GM21447 (cell line): ENCODE measurements at regions not wholly inside any gene's neighbourhood (a gene's known extent, or its start where the extent isn't known, plus 50 kb on each side); places are given as distances from the start of the nearest gene placed in this dataset.

ENCODE experiments used
- ATAC-seq: cut with Tn5 transposase; IDR thresholded peaks from one replicate; pipeline ENCODE4 v1.9.1; 2021; ENCODE audit not compliant: unreplicated experiment

DNA sequence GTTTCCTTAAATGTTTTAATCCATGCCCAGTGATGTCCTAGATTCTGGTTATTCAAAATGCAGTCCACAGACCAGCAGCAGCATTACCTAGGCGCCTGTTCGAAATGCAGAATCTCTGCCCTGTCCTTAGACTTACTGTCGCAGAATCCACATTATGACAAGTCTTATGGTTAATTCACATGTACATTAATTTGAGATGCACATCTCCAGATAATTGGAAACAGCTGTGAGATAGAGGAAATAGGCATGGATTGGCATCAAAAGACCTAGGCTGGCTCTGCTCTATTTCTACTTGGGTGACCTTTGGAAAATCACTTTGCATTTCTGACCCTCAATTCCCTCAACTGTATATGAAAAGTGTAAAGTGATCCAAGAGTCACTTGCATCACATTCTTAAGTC, 700.7 kb downstream of the DIAPH3 start:
- ATAC-seq: no peak

DNA sequence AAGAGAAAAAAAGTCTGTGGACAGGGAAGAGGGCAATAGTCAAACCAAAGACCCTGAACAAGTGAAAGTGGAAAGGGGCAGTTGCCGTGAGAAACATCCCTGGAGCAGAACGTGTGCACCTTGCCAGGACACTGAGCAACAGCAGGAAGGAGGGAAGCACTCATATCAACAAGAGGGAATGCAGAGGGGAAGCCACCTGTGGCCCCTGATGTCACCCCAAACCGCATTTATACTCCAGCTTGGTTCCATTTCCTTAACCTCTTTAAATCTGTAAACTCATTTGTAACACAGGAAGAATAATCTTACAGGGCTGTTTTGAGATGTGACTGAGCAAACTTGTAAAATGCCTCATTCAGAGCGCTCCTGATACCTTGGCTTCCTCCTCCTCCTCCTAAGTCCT, 698.8 kb downstream of the DIAPH3 start:
- no peak for ATAC-seq

DNA sequence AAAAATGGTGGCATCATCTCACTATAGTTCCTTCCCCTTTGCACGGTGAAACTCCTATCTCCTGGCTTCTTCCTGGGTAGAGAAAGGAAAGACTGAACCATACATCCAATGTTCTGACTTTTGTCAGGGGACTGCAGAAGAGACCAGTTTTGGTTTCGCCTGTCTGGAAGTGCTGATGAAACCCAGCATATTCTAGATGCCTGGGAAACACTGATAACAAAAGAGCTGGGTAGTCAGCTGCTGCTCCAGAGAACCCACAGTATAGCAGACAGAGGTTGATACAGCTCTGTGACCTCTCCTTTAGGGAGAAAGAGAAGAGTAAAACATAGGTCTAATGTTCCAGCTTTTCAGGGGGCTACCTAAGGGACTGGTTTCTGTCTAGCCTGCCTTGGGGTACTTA, 695.3 kb downstream of the DIAPH3 start:
- no peak for ATAC-seq

DNA sequence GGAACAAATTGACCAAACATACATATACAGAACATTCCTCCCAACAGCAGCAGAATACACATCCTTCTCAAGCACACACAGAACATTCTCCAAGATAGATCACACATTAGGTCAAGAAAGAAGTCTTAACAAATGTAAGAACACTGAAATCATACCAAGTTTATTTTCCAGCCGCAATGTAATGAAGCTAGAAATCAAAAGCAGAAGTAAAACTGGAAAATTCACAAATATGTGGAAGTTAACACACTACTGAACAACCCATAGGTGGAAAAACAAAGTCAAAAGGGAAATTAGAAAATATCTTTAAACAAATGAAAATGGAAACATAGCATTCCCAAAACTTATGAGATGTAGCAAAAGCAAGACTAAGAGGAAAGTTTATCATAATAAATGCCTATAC, 692.6 kb downstream of the DIAPH3 start:
- no peak for ATAC-seq

DNA sequence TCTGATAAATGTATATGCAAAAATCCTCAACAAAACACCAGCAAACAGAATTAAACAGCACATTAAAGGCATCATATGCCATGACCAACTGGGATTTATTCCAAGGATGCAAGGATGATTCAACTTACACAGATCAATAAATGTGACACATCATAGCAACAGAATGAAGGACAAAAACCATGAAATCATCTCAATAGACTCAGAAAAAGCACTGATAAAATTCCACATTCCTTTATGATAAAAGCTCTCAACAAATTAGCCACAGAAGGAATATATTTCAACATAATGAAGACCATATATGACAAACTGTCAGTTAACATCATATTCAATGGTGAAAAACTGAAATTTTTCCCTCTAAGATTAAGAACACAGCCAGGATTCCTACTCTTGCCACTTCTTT, 691.6 kb downstream of the DIAPH3 start:
- ATAC-seq: no peak

DNA sequence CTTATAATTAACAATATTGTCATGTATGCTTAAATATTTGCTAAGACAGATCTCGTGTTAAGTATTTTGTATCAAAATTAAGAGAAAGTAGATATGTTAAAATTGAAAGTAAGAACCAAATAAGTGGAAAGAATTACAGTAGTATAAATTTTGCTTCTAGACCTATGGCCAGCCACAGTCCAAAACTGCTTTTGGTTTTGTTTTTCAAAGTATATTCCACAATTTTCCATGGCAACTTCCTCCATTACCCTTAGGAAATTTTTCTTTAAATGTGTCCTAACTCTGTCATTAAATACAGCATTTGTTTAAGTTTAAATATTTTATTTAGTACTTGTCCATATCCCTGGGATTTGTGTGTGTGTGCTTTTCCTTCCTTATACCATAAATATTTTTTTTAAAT, 689.0 kb downstream of the DIAPH3 start:
- no peak for ATAC-seq

DNA sequence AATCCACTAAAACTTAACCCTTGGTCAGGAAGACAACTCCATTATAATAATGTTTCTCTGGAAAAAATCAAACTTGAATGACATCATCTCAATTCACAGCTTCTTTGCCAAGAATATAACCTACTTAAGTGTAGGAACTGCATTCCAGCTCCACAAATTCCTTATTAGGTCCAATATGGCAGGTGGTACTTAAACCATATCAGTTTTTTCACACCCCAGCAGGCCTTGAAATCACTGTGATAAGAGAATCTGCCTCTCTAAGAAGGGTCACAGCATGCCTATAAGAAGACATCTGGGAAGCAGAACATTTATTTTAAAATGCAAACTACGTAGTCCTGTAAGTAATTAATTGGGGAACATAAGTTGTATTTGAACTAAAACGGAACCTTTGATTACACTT, 687.8 kb downstream of the DIAPH3 start:
- no peak for ATAC-seq

DNA sequence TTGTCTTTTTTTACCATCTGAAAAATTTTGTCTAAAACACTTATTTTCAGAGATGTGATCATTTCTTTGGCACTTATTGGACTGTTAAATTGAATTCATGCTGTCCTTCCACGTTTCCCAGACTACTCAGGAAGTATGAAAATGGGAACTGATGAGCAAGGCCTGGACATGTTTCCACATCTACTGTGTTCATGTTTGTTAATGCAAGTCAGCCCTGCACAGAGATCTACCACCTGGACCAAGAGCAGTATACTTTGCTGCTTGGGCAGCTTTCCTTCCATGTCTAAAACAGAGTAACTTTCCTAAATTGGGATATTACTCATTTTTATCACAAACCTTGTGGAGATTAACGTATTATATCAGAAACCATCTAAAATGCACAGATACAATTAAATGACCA, 687.4 kb downstream of the DIAPH3 start:
- no peak for ATAC-seq

DNA sequence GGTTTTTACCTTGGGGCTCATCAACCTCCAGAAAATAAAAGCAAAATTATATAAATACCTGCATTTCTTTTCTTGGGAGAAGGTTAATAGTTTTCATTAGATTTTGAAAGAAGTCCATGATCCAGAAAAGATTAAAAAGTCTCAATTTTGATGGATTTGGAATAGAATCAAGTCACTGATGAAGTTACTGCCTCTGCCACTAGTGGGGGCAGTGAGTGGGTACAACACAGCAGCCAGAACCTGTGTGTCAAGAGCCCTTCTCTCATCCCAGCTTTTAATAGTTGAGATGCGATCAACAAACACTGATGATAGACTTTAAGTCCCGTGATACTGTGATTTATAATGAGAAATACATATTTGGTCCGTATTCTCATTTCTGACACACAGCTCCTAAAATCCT, 686.7 kb downstream of the DIAPH3 start:
- no peak for ATAC-seq

DNA sequence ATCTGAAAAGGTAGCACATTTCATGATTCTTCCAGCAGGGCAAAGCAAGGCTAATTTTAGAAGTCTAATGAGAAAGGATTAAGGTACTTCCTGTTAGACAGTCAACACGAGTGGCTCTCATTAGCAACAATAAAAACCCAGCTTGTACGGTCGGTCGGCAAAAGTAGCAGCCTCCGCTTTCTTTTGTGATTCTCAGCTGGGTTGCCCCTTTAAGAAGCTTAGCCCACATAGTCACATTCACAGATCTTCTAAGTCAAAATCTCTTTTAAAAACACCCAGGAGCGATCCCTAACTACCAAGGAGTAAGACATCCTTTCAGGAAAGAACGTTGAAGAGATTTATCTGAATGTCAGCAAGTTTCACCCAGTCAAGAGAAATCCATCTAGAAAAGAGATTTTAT, 684.8 kb downstream of the DIAPH3 start:
- no peak for ATAC-seq

DNA sequence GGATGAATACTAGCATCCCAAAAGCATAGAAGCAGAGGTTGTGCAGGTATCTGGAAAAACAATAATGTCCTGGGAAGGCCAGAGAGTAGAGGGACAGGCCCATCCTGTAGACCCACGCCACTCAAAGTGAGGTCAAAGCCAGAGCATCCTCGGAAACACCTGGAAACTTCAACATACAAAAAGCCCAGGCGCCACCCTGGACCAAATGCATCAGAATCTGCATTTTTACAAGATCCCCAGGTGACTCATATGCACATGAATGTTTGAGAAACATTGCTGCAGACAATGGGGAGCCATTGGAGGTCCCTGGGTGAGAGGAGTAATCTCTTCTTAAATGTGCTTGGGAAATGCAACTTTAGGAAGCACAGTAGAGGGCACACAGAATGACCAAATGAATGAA, 684.1 kb downstream of the DIAPH3 start:
- ATAC-seq: no peak

DNA sequence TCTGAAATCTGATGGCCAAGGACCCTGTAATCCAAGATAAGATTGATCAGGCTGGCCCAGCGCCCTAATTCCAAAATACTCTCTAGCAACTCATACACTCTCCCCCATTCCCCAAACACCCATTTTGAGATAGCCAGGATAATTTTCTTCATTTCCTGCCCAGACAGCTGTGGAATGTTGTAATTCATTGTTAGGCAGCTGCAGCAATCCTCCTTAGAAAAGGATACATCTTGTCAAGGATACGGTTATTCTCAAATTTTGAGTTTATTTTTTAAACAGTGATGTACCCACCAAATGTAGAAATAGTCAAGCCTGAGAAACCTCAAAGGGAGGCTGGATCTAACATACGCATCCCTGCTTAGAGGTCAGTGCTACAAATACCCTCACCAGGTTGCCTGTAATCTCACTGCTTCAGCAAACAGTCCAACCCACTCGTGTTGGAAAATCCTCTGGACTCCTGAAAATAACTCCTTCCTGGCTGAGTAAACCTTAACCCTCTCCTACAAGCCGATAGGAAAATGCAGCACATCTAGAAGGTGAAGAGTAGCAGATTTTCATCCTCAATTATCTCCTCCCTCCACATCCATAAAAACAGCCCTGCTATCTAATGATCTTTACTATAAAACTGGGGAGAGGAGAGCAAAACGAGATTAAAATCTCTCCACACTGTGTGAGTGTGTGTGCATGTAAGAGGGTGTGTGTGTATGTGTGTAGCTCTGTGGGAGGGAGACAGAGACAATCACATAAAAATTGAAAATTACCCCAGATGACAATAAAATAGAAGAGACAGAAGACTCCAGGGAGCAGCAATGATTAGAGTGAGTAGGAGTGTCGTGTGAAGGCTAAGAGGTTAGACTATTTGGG, 683.1 kb downstream of the DIAPH3 start:
- ATAC-seq: no peak

DNA sequence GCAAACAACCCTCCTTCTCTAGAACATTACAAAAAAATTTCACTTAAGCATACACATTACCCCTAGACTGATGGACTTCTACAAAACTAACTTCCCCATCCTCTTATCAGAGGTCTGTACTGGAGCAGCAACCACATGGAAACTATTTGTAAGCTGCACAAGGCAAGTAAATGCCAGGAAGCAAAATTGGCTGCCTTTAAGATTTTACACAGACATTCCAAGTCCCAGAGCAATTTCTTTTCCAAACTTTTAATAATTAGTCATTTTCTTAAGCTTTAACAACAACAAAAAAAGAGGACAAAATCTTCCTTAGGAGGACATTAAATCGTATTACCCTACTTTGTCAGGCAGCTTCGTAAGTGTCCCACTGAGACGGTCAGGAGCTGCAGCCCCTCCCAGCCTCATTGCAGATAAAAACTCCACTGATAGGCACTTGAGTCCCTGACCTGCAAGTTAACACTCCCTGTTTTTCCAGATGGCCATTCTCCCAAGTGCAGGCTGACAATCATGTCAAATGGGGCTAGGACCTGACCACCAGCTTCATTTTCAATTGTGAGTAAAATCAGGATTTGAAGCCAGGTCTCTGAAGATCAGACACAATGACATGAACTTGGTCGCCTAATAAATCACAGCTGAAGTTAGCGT, 680.1 kb downstream of the DIAPH3 start:
- no peak for ATAC-seq

DNA sequence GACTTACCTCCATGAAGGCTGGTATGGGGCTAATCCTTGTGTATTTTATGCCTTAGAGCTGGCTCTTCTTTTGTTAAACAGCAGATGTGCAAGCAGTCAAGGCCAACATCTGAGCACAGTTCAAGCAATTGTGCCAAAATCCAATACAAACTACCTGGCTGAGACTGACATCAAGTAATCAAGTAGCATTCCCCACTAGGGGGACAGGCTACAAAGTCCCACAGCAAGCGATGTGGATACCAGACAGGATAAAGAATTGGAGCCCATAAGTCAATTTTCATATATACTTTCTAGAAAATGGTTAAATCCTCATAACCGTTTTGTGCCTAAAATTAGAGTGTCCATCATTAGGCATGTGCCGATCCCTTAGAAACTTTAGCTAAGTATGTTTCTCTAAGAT, 675.8 kb downstream of the DIAPH3 start:
- no peak for ATAC-seq

DNA sequence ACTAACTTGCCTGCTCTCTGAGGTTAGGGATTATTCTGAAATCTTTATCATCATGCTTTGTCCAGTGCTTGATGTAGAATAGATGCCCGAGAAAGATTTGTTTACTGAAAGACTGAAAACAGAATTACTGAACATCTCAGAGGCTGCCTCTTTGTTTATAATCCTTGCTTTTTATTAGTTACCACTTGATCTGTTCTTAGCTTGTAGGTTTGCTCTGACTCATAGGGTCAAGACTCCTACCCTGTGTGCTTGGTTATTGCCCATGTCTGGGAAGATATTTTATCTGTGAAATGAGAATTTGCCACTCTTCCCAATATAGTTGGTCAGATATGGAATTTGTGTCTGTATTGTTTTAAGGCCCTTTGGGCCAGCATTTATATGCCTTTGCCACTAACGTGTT, 675.3 kb downstream of the DIAPH3 start:
- no peak for ATAC-seq

DNA sequence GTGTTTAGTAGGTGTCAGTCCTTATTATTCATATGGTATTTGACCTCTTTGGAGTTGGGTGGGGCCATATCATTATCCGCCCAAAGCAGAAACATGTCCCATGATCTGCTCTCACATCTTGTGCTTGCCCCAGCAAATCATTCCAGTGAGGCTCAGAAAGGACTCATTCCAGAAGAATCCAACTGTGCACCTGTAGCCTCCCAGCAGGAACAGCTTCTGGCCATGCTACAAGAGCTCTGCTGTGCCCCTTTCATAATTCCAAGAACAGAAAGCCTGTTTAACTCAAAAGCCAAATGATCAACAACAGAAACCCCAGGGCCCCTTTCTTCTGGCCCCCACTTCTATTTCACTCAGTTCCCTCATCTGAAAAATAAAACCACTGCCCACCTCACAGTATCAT, 673.1 kb downstream of the DIAPH3 start:
- ATAC-seq: no peak

DNA sequence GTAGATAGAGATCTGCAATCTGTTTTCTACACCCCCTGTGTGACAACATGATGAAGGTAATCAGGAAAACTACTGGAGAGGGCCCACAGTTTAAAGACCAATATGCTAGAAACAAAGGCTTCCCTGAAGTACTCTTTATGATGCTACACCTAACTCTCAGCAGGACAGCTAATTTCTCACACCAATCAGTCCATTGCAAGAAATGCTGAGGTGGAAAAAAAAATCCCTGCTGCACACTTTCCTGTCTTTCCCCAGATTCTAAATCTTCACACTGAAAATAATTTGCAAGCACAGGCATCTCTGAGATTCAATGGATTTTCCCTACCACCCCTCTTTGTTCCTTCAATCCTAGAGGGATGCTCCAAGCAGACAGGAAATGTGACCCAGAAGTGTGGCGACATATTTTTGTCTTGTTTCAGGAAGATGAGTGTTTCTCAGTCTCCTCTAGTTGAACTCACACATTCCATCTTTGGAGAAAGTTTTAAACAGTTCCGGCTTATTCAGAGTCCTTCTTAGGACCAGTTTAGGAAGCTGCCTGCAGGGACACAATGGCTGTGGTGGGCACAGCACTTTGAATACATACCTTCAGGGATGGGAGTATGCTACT, 671.6 kb downstream of the DIAPH3 start:
- ATAC-seq: no peak

DNA sequence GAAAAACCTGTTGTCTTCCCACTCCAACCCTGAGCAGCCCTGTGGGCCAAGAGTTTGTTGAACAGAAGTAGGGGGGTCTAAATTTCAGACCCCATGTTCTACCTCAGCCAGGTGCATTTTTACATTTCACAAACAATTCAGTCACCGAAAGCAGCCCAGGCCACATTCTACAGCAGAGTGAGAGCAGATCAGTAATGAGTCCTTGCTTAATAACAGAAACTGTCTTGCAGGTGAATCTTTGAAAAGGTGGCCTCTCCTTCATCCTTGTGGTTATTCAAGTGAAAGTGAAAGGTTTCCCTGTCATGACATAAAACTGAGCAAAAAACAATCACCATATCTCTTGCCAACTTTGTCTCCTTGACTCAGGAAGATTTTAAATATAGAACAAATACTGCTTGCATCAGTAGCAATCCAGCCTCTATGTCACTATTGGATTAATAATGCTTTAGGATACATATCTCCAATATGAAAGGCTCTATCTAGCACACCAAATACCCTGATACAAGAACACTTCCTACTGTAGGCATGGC, 670.2 kb downstream of the DIAPH3 start:
- ATAC-seq: no peak

DNA sequence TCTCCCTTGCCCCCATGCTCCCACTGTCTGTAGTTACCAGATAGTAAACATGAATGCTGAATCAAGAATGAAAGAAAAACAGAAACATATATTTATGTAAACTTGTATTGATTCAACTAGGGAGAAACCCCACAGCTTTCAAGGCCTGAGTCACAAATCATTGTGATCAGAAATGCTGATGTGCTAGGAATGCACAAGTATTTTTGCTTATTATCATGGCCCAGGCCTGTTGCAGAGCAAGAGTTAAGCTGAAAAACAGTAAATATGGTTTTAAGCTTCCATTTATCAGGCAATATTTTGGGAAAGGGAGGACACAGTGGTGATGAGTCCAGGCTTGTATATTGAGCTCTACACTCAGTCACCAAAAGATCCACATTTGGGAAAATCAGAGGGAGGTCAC, 669.6 kb downstream of the DIAPH3 start:
- ATAC-seq: no peak

DNA sequence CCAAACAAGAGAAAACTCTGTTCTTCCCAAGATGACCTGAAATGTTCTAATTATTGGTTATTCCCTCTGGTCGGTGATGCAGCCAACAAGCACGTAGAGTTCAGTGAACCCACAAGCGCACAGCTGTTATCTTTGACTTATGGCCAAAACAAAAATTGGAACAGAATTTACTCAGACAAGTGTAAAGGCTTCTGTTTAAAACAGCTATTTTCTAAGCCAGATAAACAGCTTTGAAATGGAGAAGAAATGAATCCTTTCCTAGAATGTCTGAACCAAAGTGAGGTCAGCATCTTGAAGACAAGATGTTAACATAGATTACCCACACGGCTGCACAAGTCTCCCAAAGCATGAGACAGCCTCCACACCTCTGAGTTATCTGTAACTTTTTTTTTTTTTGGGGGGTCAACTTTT, 669.2 kb downstream of the DIAPH3 start:
- no peak for ATAC-seq

DNA sequence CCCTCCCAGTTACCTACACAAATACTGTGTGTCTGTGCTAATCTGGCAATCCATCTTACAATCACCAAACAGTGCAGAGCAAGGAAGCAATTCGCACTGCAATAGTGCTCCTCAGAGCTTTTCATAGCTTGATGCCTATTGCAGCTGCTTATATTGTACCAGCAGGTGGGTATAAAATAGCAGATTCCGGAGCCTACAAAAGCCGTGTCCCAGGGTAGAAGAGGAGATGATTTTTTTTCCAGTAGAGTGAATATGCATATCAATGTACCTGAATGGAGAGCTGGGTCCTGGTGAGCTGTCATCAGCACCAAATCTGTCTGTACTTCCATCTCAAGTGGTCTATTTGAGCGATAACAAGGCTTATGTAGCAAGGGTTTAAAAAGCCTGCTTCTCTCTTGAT, 668.4 kb downstream of the DIAPH3 start:
- ATAC-seq: no peak

DNA sequence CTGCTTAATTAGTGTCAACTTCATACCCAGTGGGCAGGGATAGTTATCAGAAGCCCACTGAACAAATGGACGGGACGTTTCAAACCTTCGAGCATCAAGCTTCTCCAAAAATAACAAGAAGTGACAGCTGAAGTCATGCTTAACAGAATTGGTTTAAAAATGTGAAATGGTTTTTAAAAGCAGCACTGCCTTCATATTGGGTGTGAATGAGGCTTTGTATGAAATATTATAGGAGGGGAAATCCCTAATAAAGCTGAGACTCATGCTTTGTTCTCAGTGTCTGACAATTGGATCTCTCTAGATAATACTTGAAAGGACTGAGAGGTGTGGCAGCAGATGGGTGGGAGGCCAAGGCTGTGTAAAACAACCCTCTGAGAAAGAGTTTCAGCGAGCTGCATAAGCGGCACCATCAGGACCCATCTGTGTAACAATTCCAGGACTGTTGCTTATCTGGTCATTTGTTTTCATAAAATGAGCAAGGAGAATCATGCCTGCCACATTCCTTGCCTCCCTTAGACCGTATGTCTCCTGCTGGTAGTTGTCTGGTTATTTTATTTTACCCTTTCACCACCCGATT, 667.7 kb downstream of the DIAPH3 start:
- ATAC-seq: no peak
